ENCODE measurements at regions not wholly inside any gene's neighbourhood (a gene's known extent, or its start where the extent isn't known, plus 50 kb on each side); places are given as distances from the start of the nearest gene placed in this dataset.

DNA sequence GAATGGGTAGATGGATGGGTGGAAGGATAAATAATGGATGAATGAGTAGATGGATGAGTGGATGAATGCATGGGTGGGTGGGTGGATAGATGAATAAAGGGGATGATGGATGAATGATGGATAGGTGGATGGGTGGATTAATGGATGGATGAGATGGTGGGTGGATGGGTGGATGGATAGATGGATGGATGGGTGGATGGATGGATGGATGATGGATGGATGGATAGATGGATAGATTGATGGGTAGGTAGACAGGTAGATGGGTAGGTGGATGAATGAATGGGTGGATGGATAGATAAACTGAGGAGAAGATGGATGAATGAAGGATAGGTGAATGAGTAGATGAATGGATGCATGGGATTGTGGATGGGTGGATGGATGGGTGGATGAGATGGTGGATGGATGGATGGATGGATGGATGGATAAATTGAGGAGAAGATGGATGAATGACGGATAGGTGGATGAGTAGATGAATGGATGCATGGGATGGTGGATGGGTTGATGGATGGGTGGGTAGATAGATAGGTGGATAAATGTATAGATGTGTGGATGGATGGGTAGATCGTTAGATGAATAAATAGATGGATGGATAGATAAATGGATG lies 331.3 kb downstream of the MN1 start:
- no peaks in the 10 kb centered on the region for H3K27me3 ChIP-seq
- H3K9me3 ChIP-seq = no peaks in the 10 kb centered on the region
- no peak overlapping the region for H3K4me3 ChIP-seq
- no peaks in the 10 kb centered on the region for H3K36me3 ChIP-seq
- TF ChIP-seq POLR2AphosphoS5 (IDR thresholded peaks at IDR 0.05; ENCODE audit: insufficient read depth in 1 of 2, low read depth in 1 of 2) (no peak), POLR2A (IDR thresholded peaks at IDR 0.05) (no peak), CTCF (IDR thresholded peaks at IDR 0.05) (no peak)
- H3K4me1 ChIP-seq = peaks cover 7% of the 10 kb centered on the region
- DNase-seq (ENCODE audit: extremely low spot score in 2 of 2) = no peak
- no peak overlapping the region for H3K27ac ChIP-seq
- intact Hi-C loops (cut with DNase I) = no loop called here

DNA sequence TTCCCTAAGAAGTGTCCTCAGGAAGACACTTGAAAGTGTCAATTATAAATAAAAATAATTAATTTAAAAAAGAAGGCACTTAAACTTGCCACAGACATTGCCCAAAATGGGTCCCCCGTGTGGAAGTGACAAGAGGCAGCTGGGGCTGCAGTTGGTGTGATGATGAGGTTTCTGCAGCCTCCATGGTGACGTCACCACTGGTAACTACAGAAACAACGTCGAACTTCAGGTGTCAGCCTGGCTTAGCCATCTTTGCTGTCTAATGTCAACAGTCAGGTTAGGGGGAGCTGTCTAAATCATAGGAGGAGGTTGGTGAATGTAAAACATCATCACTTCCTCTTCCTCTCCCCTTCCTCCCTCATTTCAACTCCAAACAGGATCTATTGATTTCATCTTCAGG lies 328.6 kb downstream of the MN1 start:
- H3K4me1 ChIP-seq = peaks cover 9% of the 10 kb centered on the region
- intact Hi-C loops (cut with DNase I) = no loop called here

GRCh38 chr22:27473533-27473932 lies 328.0 kb downstream of the MN1 start:
- TF ChIP-seq CTCF (IDR thresholded peaks at IDR 0.05) = no peak
- peaks cover 9% of the 10 kb centered on the region for H3K4me1 ChIP-seq
- no peaks in the 10 kb centered on the region for H3K27me3 ChIP-seq
- no peaks in the 10 kb centered on the region for H3K9me3 ChIP-seq
- no peaks in the 10 kb centered on the region for H3K36me3 ChIP-seq
- no peak for DNase-seq (ENCODE audit: extremely low spot score in 2 of 2)
- intact Hi-C loops (cut with DNase I) = no loop called here
- no peak overlapping the region for H3K4me3 ChIP-seq
- no peak overlapping the region for H3K27ac ChIP-seq

More for the DNA sequence above, 328.6 kb downstream of the MN1 start:
- no peak for TF ChIP-seq POLR2AphosphoS5 (IDR thresholded peaks at IDR 0.05; ENCODE audit: insufficient read depth in 1 of 2, low read depth in 1 of 2)
- no peak for TF ChIP-seq POLR2A (IDR thresholded peaks at IDR 0.05)
- no peak for TF ChIP-seq CTCF (IDR thresholded peaks at IDR 0.05)
- no peak overlapping the region for H3K4me3 ChIP-seq
- H3K27me3 ChIP-seq = no peaks in the 10 kb centered on the region
- no peak for DNase-seq (ENCODE audit: extremely low spot score in 2 of 2)
- no peaks in the 10 kb centered on the region for H3K36me3 ChIP-seq
- H3K27ac ChIP-seq = no peak overlapping the region
- no peaks in the 10 kb centered on the region for H3K9me3 ChIP-seq

DNA sequence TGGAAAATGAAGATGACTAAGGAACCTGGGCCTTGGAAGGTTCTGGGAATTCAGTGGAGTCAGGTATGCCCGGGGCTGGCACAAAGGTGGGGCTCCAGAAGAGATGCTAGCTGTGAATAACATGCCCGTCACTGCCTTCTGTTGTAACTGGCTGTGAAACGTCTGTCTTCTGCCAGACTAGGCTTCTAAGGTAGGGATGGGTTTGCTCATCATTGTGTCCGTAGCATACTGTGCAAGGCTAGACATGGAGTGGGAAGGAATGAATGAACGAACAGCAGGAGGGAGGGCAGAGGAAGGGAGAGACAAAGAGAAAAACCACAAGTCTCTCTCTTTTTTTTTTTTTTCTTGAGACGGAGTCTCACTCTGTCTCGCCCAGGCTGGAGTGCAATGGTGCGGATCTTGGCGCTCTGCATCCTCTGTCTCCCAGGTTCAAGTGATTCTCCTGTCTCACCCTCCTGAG lies 327.4 kb downstream of the MN1 start:
- no peak for DNase-seq (ENCODE audit: extremely low spot score in 2 of 2)
- H3K36me3 ChIP-seq = no peaks in the 10 kb centered on the region
- no peak for TF ChIP-seq POLR2A (IDR thresholded peaks at IDR 0.05)
- TF ChIP-seq POLR2AphosphoS5 (IDR thresholded peaks at IDR 0.05; ENCODE audit: insufficient read depth in 1 of 2, low read depth in 1 of 2) = no peak
- TF ChIP-seq CTCF (IDR thresholded peaks at IDR 0.05) = no peak
- H3K4me1 ChIP-seq = peaks cover 9% of the 10 kb centered on the region
- no peaks in the 10 kb centered on the region for H3K9me3 ChIP-seq
- no peaks in the 10 kb centered on the region for H3K27me3 ChIP-seq
- intact Hi-C loops (cut with DNase I) = no loop called here
- H3K27ac ChIP-seq = no peak overlapping the region
- no peak overlapping the region for H3K4me3 ChIP-seq

- Histone ChIP-seq H3K4me3 (no peak overlapping the region), H3K9me3 (no peaks in the 10 kb centered on the region), H3K4me1 (peaks cover 9% of the 10 kb centered on the region), H3K27me3 (no peaks in the 10 kb centered on the region), H3K27ac (no peak overlapping the region), H3K36me3 (no peaks in the 10 kb centered on the region)
- TF ChIP-seq POLR2AphosphoS5 (IDR thresholded peaks at IDR 0.05; ENCODE audit: insufficient read depth in 1 of 2, low read depth in 1 of 2) (no peak), POLR2A (IDR thresholded peaks at IDR 0.05) (no peak), CTCF (IDR thresholded peaks at IDR 0.05) (no peak)
- intact Hi-C loops (cut with DNase I) = no loop called here
- DNase-seq (ENCODE audit: extremely low spot score in 2 of 2) = no peak
Observed at GRCh38 chr22:27474711-27475547, 326.6 kb downstream of the MN1 start.

Measured in vagina (tissue), 2 donors.